Panc1 (cell line): ENCODE measurements at regions not wholly inside any gene's neighbourhood (a gene's known extent, or its start where the extent isn't known, plus 50 kb on each side); places are given as distances from the start of the nearest gene placed in this dataset.

Experiments used
- TCF7L2 ChIP-seq: IDR thresholded peaks from 2 replicates; pipeline ENCODE4 v1.6.1; 2011; ENCODE audit warnings: mild to moderate bottlenecking, low read depth, low read length, inconsistent platforms
- TF ChIP-seq, protein P1 (sequence below): fragments of 450-650 bp; IDR thresholded peaks from 2 replicates; pipeline ENCODE4 v1.5.1; 2017; ENCODE audit warnings: mild to moderate bottlenecking
- TF ChIP-seq, protein P2 (sequence below), 2 experiments: IDR thresholded peaks; 2 replicates each; pipeline ENCODE4 v1.6.1; 2011 to 2012; ENCODE audit warnings: low read depth in 2 of 2, control low read depth in 1 of 2, low read length in 1 of 2, mild to moderate bottlenecking in 1 of 2, moderate library complexity in 1 of 2; ENCODE audit not compliant: insufficient read depth in 1 of 2

- TF ChIP-seq, protein P1, sequence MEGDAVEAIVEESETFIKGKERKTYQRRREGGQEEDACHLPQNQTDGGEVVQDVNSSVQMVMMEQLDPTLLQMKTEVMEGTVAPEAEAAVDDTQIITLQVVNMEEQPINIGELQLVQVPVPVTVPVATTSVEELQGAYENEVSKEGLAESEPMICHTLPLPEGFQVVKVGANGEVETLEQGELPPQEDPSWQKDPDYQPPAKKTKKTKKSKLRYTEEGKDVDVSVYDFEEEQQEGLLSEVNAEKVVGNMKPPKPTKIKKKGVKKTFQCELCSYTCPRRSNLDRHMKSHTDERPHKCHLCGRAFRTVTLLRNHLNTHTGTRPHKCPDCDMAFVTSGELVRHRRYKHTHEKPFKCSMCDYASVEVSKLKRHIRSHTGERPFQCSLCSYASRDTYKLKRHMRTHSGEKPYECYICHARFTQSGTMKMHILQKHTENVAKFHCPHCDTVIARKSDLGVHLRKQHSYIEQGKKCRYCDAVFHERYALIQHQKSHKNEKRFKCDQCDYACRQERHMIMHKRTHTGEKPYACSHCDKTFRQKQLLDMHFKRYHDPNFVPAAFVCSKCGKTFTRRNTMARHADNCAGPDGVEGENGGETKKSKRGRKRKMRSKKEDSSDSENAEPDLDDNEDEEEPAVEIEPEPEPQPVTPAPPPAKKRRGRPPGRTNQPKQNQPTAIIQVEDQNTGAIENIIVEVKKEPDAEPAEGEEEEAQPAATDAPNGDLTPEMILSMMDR = no peak
- TF ChIP-seq TCF7L2 = no peak
- TF ChIP-seq, protein P2, sequence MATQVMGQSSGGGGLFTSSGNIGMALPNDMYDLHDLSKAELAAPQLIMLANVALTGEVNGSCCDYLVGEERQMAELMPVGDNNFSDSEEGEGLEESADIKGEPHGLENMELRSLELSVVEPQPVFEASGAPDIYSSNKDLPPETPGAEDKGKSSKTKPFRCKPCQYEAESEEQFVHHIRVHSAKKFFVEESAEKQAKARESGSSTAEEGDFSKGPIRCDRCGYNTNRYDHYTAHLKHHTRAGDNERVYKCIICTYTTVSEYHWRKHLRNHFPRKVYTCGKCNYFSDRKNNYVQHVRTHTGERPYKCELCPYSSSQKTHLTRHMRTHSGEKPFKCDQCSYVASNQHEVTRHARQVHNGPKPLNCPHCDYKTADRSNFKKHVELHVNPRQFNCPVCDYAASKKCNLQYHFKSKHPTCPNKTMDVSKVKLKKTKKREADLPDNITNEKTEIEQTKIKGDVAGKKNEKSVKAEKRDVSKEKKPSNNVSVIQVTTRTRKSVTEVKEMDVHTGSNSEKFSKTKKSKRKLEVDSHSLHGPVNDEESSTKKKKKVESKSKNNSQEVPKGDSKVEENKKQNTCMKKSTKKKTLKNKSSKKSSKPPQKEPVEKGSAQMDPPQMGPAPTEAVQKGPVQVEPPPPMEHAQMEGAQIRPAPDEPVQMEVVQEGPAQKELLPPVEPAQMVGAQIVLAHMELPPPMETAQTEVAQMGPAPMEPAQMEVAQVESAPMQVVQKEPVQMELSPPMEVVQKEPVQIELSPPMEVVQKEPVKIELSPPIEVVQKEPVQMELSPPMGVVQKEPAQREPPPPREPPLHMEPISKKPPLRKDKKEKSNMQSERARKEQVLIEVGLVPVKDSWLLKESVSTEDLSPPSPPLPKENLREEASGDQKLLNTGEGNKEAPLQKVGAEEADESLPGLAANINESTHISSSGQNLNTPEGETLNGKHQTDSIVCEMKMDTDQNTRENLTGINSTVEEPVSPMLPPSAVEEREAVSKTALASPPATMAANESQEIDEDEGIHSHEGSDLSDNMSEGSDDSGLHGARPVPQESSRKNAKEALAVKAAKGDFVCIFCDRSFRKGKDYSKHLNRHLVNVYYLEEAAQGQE (IDR thresholded peaks at IDR 0.05; ENCODE audit: insufficient read depth in 1 of 2, low read depth in 2 of 2, low read length in 1 of 2) = no peak
Observed at GRCh38 chr11:56849852-56850251, 101.4 kb upstream of the OR9G4 start.
